HL-60/S4 (cell line): ENCODE measurements at regions not wholly inside any gene's neighbourhood (a gene's known extent, or its start where the extent isn't known, plus 50 kb on each side); places are given as distances from the start of the nearest gene placed in this dataset.
"Not testable (repeated sequence)": the region's sequence is repeated elsewhere in the genome, so short reads cannot be mapped to it uniquely, and the experiment has no call there.

Experiments used
- in situ Hi-C: fragments of 300-500 bp; cut with MboI; formaldehyde crosslinking; loops from 2 replicates; pipeline ENCODE4 v1.14.3; 2022; ENCODE audit warnings: low sequenced_read_pairs

DNA sequence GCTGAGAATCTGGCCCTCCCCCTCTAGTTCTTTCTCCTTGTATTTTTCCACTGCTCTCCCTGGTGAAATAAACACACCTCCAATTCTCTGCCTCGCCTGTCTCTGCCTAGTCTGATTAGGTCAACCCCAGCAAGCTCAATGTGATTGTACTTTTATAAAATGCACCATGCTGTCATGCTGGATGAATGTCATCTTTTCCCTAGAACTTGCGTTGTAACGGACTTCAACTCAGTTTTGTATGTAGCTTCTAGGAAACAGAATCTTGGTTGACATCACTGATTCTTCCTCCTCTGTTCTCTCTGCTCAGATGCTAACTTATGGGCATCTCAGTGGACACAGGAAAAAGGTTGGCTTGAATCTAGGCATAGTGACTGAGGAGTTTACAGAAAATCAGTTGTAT, 261.9 kb upstream of the ISX start:
- in situ Hi-C loops: no loop called here

DNA sequence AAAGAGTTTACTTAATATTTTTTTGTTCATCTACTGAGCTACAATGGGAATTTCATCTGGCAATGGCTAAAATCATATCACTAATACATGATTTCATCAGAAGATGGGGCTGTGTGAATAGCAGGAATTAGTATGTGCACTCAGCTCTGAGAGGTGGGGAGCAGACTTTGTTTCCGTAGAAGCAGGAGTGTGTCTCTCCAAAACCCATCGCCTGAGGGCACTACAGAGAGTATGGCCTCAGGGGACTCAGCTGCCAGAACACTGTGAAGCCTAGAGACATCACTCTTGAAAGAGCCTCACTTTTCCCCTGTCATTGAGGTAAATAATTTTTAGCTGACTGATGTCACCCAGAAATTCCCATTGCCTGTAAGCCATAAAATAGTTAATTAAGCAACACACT, 261.4 kb upstream of the ISX start:
- in situ Hi-C loops: no loop called here

DNA sequence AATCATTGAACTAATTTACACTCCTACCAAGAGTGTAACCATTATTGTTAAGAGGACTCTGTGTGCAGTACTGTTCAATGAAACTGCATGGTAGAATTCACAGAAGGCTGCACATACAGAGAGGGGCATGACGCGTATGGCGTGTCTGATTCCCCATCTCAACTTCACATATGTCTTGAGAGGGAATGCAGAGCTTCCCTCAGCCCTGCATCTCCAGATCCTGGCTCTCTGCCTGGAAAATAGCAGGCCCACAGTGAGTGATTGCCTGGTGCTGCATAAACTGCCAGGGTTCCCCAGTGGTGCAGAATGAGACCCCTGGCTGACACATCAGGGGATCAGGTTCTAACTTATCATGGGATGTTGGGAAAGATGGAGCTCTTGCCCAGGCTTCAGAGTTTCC, 260.2 kb upstream of the ISX start:
- in situ Hi-C loops: no loop called here

DNA sequence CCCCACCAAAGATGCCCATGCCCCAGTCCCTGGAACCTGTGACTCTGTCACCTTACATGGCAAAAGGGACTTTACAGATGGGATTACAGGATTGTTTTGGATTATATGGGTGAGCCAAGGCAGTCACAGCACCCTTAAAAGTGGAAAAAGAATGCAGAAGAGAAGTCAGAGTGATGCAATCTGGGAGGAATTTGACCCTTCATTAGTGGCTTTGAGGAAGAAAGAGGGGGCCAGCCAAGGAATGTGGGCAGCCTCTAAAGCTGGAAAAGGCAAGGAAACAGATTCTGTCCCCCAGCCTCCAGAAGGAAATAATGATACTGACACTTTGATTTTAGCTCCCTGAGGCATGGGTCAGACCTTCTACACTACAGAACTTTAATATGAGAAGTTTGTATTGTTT, 257.3 kb upstream of the ISX start:
- in situ Hi-C loops: no loop called here

DNA sequence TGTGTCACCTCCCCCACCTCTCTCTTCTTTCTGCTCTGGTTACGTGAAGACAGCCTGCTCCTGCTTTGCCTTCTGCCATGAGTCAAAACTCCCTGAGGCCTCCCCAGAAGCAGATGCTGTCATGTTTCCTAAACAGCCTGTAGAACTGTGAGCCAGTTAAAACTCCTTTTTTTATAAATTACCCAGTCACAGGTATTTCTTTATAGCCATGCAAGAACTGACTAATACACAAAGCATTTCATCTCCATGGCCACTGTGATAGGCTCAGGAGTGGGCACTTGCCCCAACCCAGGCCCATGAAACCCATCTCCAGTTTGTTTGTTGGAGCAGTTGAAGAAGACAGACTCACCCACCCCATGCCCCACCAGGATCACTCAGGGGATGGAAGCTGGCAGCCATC, 253.3 kb upstream of the ISX start:
- in situ Hi-C loops: no loop called here

DNA sequence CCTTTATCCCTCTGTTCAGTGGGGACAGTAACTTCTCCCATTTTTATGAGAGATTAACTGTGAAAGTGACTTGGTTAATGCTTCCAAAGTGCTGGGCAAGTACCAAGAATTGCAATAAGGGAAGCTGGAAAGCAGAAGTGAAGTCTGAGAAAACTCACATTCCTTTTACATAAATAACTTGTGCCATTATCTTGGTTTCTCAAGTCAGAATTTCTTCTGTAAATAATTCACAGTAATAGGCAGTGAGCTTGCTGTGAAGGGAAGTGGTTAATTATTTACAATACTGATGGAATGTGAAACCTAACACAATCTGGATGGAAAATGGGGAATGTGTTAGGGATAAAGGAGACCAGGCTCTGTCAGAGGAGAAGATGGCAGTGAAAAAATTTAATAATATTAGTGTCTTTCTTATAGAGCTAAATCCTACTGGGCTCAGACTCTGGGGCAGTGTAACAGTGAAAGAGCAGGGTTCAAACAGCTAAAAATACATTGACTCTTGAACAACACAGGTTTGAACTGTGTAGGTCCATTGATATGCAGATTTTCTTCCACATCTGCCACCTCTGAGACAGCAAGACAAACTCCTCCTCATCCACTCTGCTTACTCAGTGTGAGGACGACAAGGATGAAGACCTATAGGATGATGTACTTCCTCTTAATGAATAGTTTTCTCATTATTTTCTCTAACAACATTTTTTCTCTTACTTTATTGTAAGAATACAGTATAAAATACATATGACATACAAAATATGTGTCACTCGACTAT, 251.5 kb upstream of the ISX start:
- in situ Hi-C loops: no loop called here

DNA sequence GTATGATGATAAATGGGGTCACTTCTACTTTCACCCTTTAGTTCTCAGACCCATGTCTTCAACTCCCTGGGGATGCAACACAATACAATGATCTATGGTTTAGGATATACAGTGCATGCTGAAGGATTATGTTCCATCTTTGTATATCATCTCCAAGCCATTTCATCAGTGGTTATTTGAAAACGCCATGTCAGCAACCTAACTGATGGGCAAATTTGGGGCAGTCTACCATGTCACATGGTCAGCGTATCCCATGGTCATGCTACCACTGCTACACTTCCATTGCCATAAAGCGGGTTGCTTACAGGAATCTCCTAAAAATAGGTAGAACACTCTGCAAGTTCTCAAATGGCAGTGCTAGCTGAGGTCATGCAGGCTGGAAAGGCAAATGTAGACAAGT, 236.5 kb upstream of the ISX start:
- in situ Hi-C loops: no loop called here

DNA sequence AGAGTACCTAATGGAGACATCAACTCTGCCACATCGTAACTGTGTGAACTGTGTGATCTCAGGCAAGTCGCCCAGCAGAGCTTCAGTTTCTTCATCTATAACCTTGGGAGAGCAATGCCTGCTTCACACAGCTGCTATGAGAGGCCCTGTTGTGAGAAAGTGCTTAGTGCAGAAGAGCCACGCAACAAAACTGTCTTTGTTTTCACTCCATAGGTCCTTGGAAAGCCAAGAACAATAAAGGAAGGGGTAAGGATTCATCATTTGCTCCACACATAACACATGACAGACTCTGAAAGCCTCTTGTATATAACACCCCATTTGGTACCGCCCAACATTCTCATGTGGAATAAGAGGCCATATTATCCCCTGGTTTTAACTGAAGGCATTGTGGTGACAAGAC, 231.9 kb upstream of the ISX start:
- in situ Hi-C loops: no loop called here

DNA sequence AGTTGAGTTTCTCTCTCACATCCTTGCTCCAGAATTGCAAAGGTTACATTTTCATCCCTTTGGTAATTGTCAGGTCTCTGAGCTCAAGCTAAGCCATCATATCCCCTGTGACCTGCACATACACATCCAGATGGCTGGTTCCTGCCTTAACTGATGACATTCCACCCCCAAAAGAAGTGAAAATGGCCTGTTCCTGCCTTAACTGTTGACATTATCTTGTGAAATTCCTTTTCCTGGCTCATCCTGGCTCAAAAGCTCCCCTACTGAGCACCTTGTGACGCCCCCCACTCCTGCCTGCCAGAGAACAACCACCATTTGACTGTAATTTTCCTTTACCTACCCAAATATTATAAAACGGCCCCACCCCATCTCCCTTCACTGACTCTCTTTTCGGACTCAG, 231.4 kb upstream of the ISX start:
- in situ Hi-C loops: not testable (repeated sequence)

DNA sequence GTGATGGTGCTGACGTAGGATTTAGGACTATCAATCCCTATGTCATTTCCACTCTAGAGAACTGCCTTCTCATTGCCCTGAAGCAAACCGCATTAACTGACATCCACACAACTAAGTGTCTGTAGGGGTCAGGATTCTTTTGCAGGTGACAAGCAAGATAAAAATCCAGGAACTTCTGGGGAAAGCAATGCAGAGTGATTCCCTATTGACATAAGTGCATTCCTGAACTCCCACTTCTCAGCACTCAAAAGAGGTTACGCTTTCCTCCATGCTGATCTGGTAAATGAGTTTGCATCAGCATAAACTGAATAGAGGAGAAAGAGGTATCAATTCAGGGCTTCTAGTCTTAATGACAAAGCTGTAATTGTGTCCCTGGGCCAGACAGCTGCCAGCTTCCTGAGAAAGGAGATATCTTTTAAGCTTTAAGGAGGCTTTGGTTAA, 224.6 kb upstream of the ISX start:
- in situ Hi-C loops: no loop called here

DNA sequence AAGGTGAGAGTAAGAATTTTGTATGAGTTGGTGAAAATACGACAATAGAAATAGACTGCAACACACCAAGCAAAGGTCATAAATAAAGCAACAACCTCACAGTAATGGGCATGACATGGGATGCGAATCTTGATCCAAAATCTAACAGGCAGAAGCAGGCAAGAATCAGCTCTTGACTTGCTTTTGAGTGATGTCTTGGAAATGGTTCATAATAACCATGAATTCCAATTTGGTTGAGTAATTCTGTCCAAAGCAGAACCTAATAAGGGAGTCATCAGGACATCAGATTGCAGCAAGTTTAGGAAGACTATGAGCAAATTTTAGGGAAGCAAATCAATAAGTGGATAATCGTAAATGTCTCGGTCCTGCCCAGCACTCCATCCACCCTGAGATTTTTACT, 224.0 kb upstream of the ISX start:
- in situ Hi-C loops: no loop called here

DNA sequence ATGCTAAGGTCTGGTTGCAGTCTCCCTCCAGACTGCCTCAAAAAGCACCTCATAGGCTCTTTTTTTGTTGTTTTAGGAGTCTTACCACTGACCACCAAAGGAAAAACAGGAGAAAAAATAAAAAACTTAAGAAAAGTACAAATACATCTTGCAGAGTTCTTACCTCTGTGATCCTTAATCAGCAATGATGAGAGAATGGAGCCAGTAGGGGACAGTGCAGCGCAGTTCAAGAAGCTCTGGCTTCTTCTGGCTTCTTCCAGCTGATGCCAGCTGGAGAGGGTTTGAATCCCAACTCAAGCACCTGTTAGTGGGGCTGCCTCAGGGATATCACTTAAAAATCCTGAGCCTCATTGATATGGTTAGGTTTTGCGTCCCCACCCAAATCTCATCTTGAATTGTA, 223.3 kb upstream of the ISX start:
- in situ Hi-C loops: no loop called here

DNA sequence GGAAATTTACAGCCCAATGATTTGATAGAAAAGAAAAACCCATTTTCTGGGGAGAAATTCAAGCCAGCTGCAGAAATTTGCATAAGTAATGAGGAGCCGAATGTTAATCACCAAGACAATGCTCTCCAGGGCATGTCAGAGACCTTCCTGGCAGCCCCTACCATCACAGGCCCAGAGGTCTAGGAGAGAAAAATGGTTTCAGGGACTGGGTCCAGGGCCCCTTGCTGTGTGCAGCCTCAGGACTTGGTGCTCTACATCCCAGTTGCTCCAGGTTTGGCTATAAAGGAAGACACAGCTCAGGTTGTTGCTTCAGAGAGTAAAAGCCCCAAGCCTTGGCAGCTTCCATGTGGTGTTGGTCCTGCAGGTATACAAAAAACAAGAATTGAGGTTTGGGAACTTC, 222.2 kb upstream of the ISX start:
- in situ Hi-C loops: not testable (repeated sequence)

DNA sequence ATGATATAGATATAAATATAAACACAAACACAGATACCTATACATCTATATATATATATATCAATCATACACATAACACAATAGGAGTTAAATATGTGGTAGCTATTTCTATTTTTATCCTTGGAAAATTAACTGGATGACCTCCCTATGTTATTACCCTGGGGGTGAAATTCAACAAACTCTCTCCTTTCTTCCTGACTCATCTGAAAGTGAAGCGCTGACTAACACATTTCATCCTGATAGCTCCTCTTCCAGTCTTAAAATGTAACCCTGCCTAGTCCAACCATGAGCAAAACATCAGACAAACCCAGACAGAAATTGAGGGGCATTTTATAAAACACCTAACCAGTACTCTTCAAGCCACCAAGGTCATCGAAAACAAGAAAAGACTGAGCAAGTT, 220.6 kb upstream of the ISX start:
- in situ Hi-C loops: no loop called here

DNA sequence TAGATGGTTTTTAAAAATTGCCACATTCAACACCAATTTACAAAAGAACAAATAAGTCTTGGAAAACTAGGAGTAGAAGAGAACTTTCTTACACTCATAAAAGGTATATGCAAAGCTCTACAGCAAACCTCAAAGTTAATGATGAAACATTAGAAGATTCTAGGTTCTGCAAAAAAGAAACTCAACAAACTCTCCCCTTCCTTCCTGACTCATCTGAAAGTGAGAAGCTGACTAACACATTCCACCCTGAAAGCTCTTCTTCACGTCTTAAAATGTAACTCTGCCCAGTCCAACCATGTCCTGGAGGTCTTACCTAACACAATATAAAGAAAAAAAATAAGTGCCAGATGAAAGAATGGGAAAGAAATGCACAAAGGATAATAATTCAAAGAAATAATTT, 218.9 kb upstream of the ISX start:
- in situ Hi-C loops: no loop called here

DNA sequence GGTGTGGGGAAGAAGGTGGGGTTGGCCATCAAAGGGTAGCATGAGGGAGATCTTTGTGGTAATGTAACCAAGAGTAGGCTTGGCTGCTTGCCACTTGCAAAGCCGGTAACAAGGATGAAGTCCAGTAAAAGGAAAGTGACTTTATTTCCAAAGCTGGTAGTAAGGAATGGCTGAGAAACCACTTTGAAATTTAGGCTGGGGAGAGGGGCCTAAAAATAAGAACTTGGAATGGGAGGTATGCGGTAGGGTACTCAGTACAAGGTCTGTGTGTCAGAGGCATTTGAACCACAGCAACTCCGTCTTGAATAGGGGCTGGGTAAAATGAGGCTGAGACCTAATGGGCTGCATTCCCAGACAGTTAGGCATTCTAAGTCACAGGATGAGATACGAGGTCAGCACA, 216.0 kb upstream of the ISX start:
- in situ Hi-C loops: no loop called here

DNA sequence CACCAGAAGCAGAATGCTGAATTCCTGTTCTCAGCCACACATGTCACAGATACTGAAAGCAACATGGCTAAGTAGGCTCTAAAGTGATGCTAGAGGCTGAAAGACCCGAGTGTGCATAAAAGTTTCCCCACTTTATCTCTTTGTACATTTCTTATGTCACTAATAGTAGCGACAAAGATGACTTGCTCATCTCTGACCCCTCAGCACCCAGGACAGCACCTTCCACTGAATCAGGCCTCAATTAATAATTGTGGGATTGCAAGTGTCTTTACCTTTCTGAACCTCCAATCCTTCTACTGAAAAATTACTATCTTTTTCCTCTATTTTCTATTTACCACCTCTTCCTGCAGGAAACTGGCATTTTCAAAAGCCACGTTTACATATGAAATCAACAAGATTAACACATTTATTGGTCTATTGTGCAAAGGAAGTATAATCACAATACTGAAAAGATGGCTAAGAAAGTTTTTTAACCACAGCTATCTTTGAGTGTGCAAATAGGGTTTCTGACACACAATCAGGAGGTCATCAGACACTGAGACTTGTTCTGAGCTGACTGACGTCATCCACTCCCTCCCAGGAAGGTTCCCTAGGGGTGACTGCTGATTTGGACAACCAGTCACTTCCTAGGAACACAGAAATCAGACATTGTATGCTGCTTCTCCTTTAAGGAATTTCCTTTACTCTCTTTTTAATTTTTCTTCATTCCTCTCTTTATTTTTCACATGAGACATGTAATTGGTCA, 213.9 kb upstream of the ISX start:
- in situ Hi-C loops: no loop called here

DNA sequence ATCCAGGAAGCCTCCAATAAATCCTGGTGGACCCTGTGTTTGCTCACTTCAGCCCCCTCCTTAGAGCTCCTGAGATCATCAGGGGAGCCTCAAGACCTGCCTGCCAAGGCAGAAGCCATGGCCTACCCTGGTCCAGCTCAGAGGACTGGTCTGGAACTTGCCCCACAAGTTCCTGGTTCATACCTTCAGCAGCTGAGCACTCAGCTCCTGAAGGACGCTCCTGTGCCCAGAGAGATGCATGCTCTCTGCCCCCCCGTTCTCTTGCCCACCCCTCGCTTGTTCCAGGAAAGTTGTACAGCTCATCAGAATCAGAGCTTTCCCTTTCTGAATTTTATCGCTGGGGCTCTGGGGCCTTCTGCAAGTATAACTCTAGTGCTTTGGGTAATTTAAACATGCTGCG, 210.5 kb upstream of the ISX start:
- in situ Hi-C loops: no loop called here

DNA sequence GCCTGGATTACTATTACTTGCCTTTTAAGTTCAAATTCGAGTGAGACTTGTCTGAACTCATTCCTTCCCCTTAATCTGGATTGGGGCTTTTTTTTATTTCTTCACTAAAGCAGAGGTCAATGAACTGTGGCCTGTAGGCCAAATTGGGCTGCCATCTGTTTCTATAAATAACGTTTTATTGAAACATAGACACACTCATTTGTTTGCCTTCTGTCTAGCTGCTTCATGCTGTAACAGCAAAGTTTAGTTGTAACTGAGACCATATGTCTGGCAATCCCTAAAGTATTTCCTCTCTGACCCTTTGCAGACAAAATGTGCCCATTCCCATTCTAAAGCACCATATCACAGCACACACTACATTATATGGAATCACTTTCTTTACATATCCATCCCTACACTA, 207.9 kb upstream of the ISX start:
- in situ Hi-C loops: no loop called here

DNA sequence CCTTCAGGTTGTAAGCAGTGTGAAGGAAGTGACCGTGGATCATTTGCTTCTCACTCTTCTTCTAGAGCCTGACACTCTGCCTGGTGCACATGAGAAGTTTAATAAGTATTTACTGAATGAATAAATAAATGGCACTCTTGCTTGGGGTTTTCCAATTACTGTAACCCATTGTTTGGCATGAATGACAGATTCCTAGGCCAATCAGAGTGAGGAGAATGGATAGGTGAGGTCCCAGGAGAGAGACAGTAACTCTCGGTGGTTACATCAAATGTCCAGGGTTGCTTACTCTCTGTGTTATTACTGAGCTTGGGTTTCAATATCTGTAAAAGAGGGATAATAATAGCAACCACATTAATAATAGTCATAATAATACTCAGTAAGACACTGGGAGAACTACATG, 204.2 kb upstream of the ISX start:
- in situ Hi-C loops: no loop called here

DNA sequence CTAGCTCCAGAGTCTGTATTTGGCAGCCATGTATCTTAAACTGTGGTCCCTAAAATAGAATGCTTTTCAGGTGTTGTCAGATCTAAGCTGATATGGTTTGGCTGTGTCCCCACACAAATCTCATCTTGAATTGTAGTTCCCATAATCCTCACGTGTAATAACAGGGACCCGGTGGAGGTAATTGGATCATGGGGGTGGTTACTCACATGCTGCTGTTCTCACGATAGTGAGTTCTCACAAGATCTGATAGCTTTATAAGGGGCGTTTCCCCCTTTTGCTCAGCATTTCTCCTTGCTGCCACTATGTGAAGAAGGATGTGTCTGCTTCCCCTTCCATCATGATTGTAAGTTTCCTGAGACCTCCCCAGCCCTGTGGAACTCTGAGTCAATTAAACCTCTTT, 199.9 kb upstream of the ISX start:
- in situ Hi-C loops: no loop called here

DNA sequence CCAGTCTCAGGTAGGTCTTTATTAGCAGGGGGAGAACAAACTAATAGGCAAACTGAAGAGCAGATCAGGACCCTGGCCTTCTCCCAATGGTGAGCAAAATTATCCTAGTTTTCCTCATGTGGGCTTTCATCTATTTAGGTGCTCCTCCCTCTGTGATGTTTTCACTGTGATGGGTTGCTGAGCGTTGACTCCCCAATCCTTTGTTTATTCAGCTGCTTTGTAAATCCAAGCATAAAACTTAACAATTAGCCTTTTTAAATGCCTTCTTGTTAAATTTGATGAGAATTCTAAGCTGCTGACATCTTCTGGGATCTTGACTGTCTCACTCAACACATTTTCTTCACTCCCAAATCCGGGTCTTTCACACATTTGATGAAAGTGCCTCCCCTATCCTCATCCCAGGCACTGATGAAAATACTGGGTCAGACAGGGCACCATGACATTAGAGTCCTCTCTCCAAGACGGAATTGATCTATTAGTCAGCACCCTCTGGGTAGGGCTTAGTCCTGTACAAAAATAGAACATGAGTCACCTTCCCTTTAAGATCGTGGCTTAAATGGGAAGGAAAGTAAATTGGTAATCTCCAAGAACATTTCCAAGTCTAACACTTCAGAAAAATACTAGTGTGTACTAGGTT, 199.3 kb upstream of the ISX start:
- in situ Hi-C loops: no loop called here
